SJCRH30 (cell line): ENCODE measurements at regions not wholly inside any gene's neighbourhood (a gene's known extent, or its start where the extent isn't known, plus 50 kb on each side); places are given as distances from the start of the nearest gene placed in this dataset.

Experiments
- DNase-seq, 2 experiments: peaks; one replicate each; pipeline ENCODE4 v3.0.0-alpha.2; 2015 to 2020
- H3K27ac ChIP-seq: fragments of 250-450 bp; sonication (Bioruptor Pico); 2 replicates; pipeline ENCODE4 v1.5.1; 2020; ENCODE audit warnings: mild to moderate bottlenecking, moderate library complexity
- H3K27me3 ChIP-seq: fragments of 250-450 bp; sonication (Bioruptor Pico); 2 replicates; pipeline ENCODE4 v1.5.1; 2020; ENCODE audit warnings: mild to moderate bottlenecking, moderate library complexity
- H3K36me3 ChIP-seq: fragments of 250-450 bp; sonication (Bioruptor Pico); 2 replicates; pipeline ENCODE4 v1.5.1; 2020; ENCODE audit warnings: mild to moderate bottlenecking, moderate library complexity
- H3K4me1 ChIP-seq: fragments of 250-450 bp; sonication (Bioruptor Pico); 2 replicates; pipeline ENCODE4 v1.5.1; 2020; ENCODE audit warnings: mild to moderate bottlenecking, moderate library complexity
- H3K4me3 ChIP-seq: fragments of 250-450 bp; sonication (Bioruptor Pico); 2 replicates; pipeline ENCODE4 v1.5.1; 2020; ENCODE audit warnings: mild to moderate bottlenecking, moderate library complexity
- H3K9me3 ChIP-seq: fragments of 250-450 bp; sonication (Bioruptor Pico); replicated peaks from 2 replicates; pipeline ENCODE4 v1.5.1; 2020; ENCODE audit warnings: mild to moderate bottlenecking, moderate library complexity

DNA sequence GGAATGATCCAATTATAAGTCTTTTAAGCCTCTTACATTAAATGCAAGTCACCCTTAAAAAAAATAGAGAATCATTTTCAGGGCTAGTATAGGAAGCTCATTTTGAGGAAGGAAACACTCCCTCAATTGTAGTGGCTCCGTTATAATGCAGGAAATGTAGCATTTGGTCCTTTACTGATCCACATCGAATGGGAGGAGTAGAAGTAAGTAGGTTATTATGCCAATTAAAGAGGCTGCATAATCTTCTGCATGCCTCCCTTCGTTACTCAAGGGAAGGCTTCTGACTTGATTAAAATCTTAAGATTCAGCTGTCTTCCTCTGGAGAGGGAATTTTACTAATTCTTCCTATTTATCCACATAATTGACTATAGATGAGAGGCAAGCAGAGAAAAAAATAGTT, 579.2 kb upstream of the COX7C start:
- H3K4me3 ChIP-seq, result no peak overlapping the region
- DNase-seq, result no peak
- no peaks in the 10 kb centered on the region for H3K36me3 ChIP-seq
- H3K27me3 ChIP-seq, result no peaks in the 10 kb centered on the region
- H3K27ac ChIP-seq, result no peak overlapping the region
- H3K9me3 ChIP-seq, result no peaks in the 10 kb centered on the region
- no peaks in the 10 kb centered on the region for H3K4me1 ChIP-seq

DNA sequence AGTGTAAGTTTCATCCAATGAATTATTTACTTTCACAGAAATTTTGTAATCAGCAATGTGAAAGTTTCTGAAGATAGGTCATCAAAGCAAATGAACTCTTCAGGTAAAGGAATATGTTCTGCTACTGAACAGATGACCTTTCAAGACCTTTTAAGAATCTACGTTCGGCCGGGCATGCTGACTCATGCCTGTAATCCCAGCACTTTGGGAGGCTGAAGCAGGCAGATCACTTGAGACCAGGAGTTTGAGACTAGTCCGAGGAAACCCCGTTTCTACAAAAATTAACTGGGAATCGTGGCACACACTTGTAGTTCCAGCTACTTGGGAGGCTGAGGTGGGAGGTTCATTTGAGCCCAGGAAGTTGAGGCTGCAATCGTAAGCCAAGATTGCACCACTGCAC, 578.4 kb upstream of the COX7C start:
- H3K4me1 ChIP-seq, result no peaks in the 10 kb centered on the region
- H3K27me3 ChIP-seq, result no peaks in the 10 kb centered on the region
- H3K27ac ChIP-seq, result no peak overlapping the region
- no peaks in the 10 kb centered on the region for H3K36me3 ChIP-seq
- H3K9me3 ChIP-seq, result no peaks in the 10 kb centered on the region
- H3K4me3 ChIP-seq, result no peak overlapping the region
- DNase-seq, result no peak

DNA sequence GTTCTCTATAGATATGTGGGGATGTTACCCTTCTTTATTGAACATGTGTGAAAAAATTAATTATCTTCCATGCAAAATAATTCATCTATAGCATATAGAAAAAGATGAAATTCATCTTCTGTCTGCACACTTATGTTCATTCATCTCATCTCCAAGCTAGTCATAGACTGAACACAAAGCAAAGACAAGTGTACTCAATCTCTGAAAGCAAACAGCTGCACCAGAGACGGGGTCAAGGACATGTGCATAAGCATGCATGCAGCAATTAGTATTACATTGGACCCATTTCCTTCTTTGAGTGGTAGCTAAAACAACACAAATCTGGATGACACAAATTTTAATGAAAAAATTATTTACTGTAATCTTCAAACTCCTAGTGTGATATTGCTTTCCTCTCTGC, 547.0 kb upstream of the COX7C start:
- no peaks in the 10 kb centered on the region for H3K36me3 ChIP-seq
- H3K27me3 ChIP-seq, result no peaks in the 10 kb centered on the region
- peak in 1 of 2 experiments; percentile 8 for DNase-seq
- no peak overlapping the region for H3K27ac ChIP-seq
- no peaks in the 10 kb centered on the region for H3K4me1 ChIP-seq
- H3K4me3 ChIP-seq, result no peak overlapping the region
- no peaks in the 10 kb centered on the region for H3K9me3 ChIP-seq

DNA sequence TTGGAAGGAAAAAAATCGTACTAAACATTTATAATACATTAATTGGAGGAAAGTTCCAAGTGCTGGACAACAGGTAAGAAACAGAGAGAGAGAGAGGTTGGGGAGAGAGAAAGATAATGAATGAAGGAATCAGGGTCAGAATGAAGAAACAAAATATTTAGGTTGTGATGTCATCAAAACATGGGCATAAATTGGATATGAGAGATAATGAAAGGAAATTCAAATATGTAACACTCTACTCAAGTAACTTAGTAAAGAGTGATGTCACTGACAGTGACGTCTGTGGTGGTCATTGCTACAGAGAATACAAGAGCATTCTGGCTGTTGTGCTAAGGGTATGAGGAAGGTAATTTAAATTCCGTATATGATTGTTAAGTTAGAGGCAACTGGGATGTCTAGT, 543.4 kb upstream of the COX7C start:
- Histone ChIP-seq H3K36me3 (no peaks in the 10 kb centered on the region), H3K9me3 (no peaks in the 10 kb centered on the region; the same call in 1 of the 2 replicates), H3K4me1 (no peaks in the 10 kb centered on the region), H3K27ac (no peak overlapping the region), H3K4me3 (no peak overlapping the region), H3K27me3 (no peaks in the 10 kb centered on the region)
- no peak for DNase-seq

DNA sequence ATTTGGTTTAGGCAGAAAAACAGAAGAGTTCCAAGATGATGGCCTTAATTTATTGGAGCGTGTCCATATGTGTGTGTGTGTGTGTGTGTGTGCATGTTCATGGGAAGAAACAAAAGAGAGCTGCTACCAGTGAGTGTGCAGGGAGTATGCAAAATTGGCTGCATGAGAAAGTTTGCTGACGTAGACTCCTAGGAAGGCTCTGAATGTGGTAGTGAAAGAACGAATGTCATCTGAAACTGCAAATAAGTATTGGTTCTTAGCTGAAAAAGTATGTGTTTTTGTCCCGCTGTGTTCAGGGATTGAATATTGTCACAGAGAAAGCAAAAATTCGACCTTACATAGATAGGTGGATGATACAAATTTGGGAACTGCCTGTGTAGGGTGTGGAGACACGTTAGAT, 542.6 kb upstream of the COX7C start:
- H3K4me1 ChIP-seq, result no peaks in the 10 kb centered on the region
- H3K27me3 ChIP-seq, result no peaks in the 10 kb centered on the region
- H3K36me3 ChIP-seq, result no peaks in the 10 kb centered on the region
- no peaks in the 10 kb centered on the region; the same call in 1 of the 2 replicates for H3K9me3 ChIP-seq
- no peak overlapping the region for H3K27ac ChIP-seq
- H3K4me3 ChIP-seq, result no peak overlapping the region
- no peak for DNase-seq

DNA sequence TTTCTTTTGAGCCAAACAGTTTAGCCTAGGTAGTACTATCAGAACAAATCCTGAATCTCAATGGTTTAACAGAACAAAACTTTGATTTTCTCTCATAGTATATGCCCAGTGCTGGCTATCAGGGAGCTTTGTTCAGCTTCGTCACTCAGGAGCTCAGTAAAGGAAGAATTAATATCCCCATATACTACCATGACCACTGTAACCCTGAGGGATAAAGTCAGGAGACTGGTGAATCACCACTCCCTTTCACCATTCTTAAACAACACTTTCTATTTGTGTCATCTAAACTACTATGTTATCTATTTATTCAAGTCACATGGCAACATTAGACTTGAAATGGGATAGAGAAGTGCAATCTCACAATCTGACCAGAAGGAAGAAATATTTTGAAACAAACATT, 522.6 kb upstream of the COX7C start:
- H3K27me3 ChIP-seq, result no peaks in the 10 kb centered on the region
- no peak overlapping the region for H3K4me3 ChIP-seq
- no peak overlapping the region for H3K27ac ChIP-seq
- no peak for DNase-seq
- H3K36me3 ChIP-seq, result no peaks in the 10 kb centered on the region
- no peaks in the 10 kb centered on the region for H3K4me1 ChIP-seq
- no peaks in the 10 kb centered on the region for H3K9me3 ChIP-seq

DNA sequence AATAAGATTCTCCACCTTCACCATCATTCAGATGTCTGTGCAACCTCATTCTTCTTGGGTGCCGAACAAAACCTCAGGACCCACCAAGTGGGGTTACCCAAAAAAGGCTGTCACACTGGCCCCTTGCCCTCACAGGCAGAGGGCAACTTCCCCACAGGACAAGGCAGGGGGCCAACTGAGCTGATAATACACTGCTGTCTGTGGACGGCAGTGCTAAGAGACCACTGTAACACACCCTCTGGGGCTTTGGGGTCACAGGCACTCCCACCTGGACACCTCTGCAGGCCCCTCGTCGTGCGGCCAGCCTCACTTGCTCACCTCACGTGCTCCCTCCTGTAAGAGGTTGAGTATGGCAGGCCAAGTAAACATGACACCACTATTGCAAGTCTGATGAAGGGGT, 515.8 kb upstream of the COX7C start:
- Histone ChIP-seq H3K36me3 (no peaks in the 10 kb centered on the region), H3K27me3 (no peaks in the 10 kb centered on the region), H3K27ac (no peak overlapping the region), H3K4me1 (no peaks in the 10 kb centered on the region), H3K9me3 (0 out of 2 replicates have a peak, but pooled peaks cover 3% of the 10 kb centered on the region), H3K4me3 (no peak overlapping the region)
- DNase-seq, result no peak

DNA sequence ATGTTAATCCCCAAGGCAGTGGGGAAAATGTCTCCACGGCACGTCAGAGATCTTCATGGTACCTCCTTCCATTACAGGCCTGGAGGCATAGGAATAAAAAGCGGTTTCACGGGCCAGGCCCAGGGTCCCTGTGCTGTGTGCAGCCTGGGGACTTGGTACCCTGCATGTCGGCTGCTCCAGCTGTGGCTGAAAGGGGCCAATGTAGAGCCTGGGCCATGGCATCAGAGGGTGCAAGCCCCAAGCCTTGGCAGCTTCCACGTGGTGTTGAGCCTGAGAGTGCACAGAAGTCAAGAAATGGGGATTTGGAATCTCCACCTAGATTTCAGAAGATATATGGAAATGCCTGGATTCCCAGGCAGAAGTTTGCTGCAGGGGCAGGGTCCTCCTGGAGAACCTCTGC, 508.9 kb upstream of the COX7C start:
- no peak overlapping the region for H3K4me3 ChIP-seq
- no peaks in the 10 kb centered on the region for H3K27me3 ChIP-seq
- H3K36me3 ChIP-seq, result no peaks in the 10 kb centered on the region
- no peaks in the 10 kb centered on the region for H3K4me1 ChIP-seq
- H3K9me3 ChIP-seq, result 0 out of 2 replicates have a peak, but pooled peaks cover 3% of the 10 kb centered on the region
- no peak overlapping the region for H3K27ac ChIP-seq
- DNase-seq, result no peak

DNA sequence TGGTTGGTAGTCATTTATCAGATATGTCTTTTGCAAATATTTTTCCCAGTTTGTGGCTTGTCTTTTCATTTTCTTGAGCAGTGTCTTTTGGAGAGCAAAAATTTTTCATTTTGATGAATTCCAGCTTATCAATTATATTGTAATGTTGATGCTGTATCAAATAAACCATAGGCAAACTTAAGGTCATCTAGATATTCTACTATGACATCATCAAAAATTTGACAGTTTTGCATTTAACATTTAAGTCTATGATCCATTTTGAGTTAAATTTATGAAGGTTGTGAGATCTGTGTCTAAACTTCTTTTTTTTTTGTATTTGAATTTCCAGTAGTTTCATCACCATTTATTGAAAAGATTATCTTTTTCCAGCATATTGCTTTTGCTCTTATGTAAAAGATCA, 505.5 kb upstream of the COX7C start:
- H3K4me3 ChIP-seq, result no peak overlapping the region
- H3K4me1 ChIP-seq, result no peaks in the 10 kb centered on the region
- no peak overlapping the region for H3K27ac ChIP-seq
- DNase-seq, result no peak
- no peaks in the 10 kb centered on the region for H3K36me3 ChIP-seq
- H3K27me3 ChIP-seq, result no peaks in the 10 kb centered on the region
- H3K9me3 ChIP-seq, result no peaks in the 10 kb centered on the region

DNA sequence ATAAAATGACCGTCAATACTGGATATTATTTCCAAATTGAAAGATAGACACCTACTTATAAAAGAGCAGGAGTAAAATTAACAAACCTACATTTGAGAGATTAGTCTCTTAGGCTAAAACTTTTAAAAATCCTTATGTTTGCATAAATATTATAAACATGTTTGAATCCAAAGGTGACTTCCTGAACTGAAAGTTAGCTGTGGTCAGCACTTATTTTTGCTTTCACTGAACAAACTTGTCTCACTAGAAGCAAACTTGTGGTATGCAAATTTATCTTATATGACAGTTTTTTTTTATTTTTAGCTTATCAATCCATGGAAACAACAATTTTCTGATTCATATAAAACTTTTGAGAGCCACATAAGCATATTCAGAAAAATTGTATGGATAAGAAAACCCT, 502.6 kb upstream of the COX7C start:
- H3K4me3 ChIP-seq, result no peak overlapping the region
- H3K27ac ChIP-seq, result no peak overlapping the region
- DNase-seq, result no peak
- H3K4me1 ChIP-seq, result no peaks in the 10 kb centered on the region
- H3K9me3 ChIP-seq, result no peaks in the 10 kb centered on the region
- H3K36me3 ChIP-seq, result no peaks in the 10 kb centered on the region
- no peaks in the 10 kb centered on the region for H3K27me3 ChIP-seq

DNA sequence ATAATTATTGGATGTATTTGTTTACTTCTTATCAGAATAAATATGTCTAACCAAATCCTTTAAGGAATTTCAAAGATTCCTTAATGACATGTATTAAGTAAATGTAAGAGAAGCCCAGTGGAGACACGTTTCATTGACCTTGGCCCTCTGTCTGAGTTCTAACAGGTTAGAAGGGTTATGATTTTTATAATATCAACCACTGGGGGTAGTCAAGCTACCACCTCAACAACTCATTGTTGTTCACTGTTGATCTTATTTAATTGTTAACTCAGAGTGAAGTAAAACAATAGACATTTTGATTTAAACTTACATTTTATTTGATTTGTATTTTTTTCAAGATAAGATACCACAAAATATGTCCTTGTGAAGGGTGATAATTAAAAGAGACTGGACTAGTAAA, 499.2 kb upstream of the COX7C start:
- H3K9me3 ChIP-seq, result no peaks in the 10 kb centered on the region

DNA sequence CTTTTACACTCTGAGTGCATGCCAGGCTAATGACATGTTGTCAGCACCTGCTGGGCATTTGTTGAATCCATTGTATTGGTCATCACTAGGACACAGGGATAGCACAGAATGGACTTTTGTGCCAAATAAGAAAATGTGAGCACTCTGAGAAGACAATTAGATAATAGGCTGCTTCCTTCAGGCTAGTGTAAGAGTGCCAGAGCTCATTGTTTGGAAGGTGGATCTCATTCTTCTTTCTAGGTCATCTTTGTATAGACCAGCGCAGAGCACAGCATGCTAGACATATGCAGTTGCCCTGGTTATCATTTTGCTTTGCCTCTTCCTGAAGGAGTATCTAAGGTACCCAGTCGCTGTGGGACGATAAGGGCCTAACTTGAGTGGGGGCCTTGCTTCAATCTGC, 493.4 kb upstream of the COX7C start:
- H3K4me3 ChIP-seq, result no peak overlapping the region
- H3K27me3 ChIP-seq, result no peaks in the 10 kb centered on the region
- H3K27ac ChIP-seq, result no peak overlapping the region
- no peaks in the 10 kb centered on the region for H3K36me3 ChIP-seq
- no peak for DNase-seq
- no peaks in the 10 kb centered on the region for H3K4me1 ChIP-seq
- H3K9me3 ChIP-seq, result no peaks in the 10 kb centered on the region

More for the DNA sequence above, 499.2 kb upstream of the COX7C start:
- no peak overlapping the region for H3K4me3 ChIP-seq
- no peaks in the 10 kb centered on the region for H3K36me3 ChIP-seq
- no peaks in the 10 kb centered on the region for H3K27me3 ChIP-seq
- no peaks in the 10 kb centered on the region for H3K4me1 ChIP-seq
- H3K27ac ChIP-seq, result no peak overlapping the region
- peak in 1 of 2 experiments; percentile 7 for DNase-seq

DNA sequence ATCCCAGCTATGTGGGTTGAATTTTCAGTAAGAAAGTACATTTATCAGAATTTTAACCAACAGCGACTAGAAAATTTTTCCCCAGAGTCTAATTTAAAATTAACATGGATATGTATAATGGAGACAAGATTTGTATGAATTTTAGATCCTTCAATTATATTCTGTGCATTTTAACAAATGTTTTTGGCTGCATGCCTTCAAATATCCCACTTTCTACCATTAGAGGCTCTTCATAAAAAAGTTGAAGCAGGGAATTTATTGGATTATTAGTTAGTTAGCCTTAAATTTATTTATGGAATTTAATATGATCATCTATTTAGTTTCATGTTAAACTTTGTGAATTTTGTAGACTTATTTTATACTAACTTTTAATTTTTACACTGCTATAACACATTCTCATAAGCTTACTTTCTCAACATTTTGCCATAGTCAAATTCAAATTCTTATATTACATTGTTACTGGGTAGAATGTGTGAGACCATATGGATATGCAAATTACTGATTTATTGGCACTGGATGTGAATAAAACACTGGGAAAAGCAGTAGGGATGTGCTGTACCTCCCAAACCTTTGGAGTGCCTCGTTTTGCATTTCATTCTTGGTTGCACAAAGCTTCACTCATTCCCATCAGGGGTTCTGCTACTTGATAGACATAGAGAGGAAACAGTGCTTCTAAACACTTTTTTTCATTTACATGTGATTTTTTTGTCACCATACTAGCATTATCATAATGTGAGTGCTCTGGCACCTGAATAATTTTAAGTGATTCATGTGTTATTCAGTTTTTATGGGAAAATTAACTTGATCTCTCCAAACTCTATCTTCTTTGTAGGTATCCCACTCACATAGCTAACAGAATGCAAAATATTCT, 491.8 kb upstream of the COX7C start:
- no peaks in the 10 kb centered on the region for H3K27me3 ChIP-seq
- no peaks in the 10 kb centered on the region for H3K4me1 ChIP-seq
- no peak overlapping the region for H3K4me3 ChIP-seq
- H3K36me3 ChIP-seq, result no peaks in the 10 kb centered on the region
- no peak overlapping the region for H3K27ac ChIP-seq
- DNase-seq, result no peak
- H3K9me3 ChIP-seq, result no peaks in the 10 kb centered on the region

DNA sequence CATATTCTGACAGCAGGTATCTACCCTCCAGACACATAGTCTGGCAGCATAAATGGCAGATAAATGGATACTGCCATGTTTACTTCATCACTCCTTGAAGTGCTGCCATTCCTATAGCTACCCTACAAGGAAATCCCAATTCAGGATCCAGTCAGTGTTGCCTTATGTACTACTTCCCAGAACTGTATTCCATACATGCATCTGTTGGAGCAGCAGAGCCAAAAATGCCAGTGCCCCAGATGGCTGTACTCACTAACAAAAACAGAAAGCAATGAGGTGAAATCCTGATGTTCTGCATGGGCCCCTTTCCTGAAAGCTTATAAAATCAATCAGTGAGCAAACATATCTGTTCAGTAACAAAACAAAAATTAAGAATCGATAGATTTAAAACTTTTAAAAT, 490.0 kb upstream of the COX7C start:
- no peak for DNase-seq
- Histone ChIP-seq H3K4me1 (no peaks in the 10 kb centered on the region), H3K36me3 (no peaks in the 10 kb centered on the region), H3K27me3 (no peaks in the 10 kb centered on the region), H3K27ac (no peak overlapping the region), H3K9me3 (no peaks in the 10 kb centered on the region), H3K4me3 (no peak overlapping the region)

DNA sequence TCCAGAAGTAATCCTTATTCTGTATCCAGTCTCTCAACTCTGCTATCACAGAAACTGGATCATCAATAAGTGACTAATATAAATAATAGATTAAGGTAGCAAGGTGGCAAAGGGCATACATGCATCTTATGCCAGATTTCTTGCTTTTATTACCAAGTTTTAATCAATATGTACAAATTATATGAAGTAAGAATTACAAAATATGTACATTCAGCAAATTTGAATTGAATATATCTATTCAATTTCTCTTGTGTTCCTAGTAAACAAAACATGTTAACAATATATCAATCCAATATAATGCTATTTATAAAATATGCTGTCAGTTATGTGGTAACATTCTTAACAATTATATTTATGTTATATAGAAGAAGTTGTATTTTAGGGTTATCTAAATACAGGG, 488.7 kb upstream of the COX7C start:
- Histone ChIP-seq H3K27ac (no peak overlapping the region), H3K4me3 (no peak overlapping the region), H3K4me1 (no peaks in the 10 kb centered on the region), H3K27me3 (no peaks in the 10 kb centered on the region), H3K9me3 (no peaks in the 10 kb centered on the region), H3K36me3 (no peaks in the 10 kb centered on the region)
- DNase-seq, result no peak

DNA sequence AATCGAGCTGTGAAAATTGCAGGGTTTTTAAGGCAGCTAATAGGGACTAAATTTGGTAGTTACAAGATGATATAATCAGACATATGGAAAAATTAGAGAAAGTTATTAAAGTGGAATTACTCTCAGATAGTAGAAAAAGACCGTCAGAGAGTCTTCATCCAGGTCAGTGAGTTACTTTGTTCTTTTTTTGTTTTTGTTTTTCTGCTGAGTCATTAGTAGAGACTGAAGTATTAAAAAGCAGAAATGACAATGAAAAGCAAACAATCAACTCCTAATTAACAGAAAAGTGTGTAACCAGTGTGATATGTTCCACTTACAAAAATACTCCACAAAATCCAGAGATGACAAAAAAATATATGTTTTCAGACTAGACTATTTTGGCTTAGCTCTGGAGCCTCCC, 480.4 kb upstream of the COX7C start:
- Histone ChIP-seq H3K27me3 (0 out of 2 replicates have a peak, but pooled peaks cover 3% of the 10 kb centered on the region), H3K4me3 (no peak overlapping the region), H3K36me3 (no peaks in the 10 kb centered on the region), H3K27ac (no peak overlapping the region), H3K9me3 (no peaks in the 10 kb centered on the region), H3K4me1 (no peaks in the 10 kb centered on the region)
- DNase-seq, result no peak
